Endothelial cell of umbilical vein (primary cell): ENCODE measurements at regions not wholly inside any gene's neighbourhood (a gene's known extent, or its start where the extent isn't known, plus 50 kb on each side); places are given as distances from the start of the nearest gene placed in this dataset.

ENCODE experiments used
- BruUV-seq: library from RNA; stranded (reverse); fragments of 400-500 nt; replicated peaks from 2 replicates; lab custom pipeline; 2021; lab: Mats Ljungman, UMichigan
- CTCF ChIA-PET: fragments of 300-600, 350-600 bp; sonication (Branson Sonifier 250); formaldehyde crosslinking; loops from one replicate; lab custom pipeline; 2021; ENCODE audit warnings: antibody characterized with exemption, inconsistent platforms; lab: Charles Lee
- POLR2A ChIA-PET: fragments of 300-600, 350-600 bp; sonication (Branson Sonifier 250); formaldehyde crosslinking; loops from one replicate; lab custom pipeline; 2021; ENCODE audit warnings: antibody characterized with exemption, inconsistent platforms; lab: Charles Lee
- DNase-seq: peaks from one replicate; pipeline ENCODE4 v3.0.0-alpha.2; 2011; ENCODE audit warnings: low read depth, low spot score
- FAIRE-seq: peaks from 2 replicates; lab custom pipeline; 2011; peaks lifted over from hg19 to GRCh38; lab: Jason Lieb, UNC
- H2AFZ ChIP-seq: 2 replicates; pipeline ENCODE4 v1.6.0; 2012; ENCODE audit warnings: low read depth, low read length, control low read depth, inconsistent platforms
- H3K27ac ChIP-seq: 2 replicates; pipeline ENCODE4 v1.5.1; 2011; ENCODE audit warnings: low read depth, mild to moderate bottlenecking, control low read depth, low read length, moderate library complexity; ENCODE audit not compliant: insufficient read depth
- H3K27me3 ChIP-seq, 2 experiments: 2 replicates each; pipeline versions ENCODE4 v1.6.0 to v1.6.1; 2011; ENCODE audit warnings: low read length in 2 of 2, mixed read lengths in 1 of 2; ENCODE audit not compliant: control insufficient read depth in 2 of 2, insufficient read depth in 2 of 2
- H3K36me3 ChIP-seq, 2 experiments: 2 replicates in 1 of 2; 3 replicates in 1 of 2; pipeline ENCODE4 v1.5.1; 2011; ENCODE audit warnings: low read length in 2 of 2, mild to moderate bottlenecking in 1 of 2, moderate library complexity in 1 of 2; ENCODE audit not compliant: control insufficient read depth in 2 of 2, insufficient read depth in 2 of 2; ENCODE audit errors: extremely low read depth in 1 of 2
- H3K4me1 ChIP-seq: 3 replicates; pipeline ENCODE4 v1.5.1; 2011; ENCODE audit warnings: mild to moderate bottlenecking, low read length; ENCODE audit not compliant: control insufficient read depth, insufficient read depth; ENCODE audit errors: extremely low read depth
- H3K4me2 ChIP-seq: 2 replicates; pipeline ENCODE4 v1.6.1; 2011; ENCODE audit warnings: low read length, control low read depth, mixed read lengths; ENCODE audit not compliant: insufficient read depth
- H3K4me3 ChIP-seq, 3 experiments: fragments of 200-600 bp in 1 of 3; sonication (generic), shearing (Covaris generic) in 1 of 3; replicated peaks in 1 of 3; 2 replicates each; pipeline ENCODE4 v1.5.1; 2011 to 2016; ENCODE audit warnings: control low read depth in 3 of 3, low read length in 3 of 3, mild to moderate bottlenecking in 2 of 3, inconsistent platforms in 1 of 3, low read depth in 1 of 3, moderate library complexity in 1 of 3; ENCODE audit not compliant: insufficient read depth in 1 of 3
- H3K79me2 ChIP-seq: 2 replicates; pipeline ENCODE4 v1.6.0; 2012; ENCODE audit warnings: low read length, inconsistent platforms; ENCODE audit not compliant: control insufficient read depth, insufficient read depth
- H3K9ac ChIP-seq: replicated peaks from 2 replicates; pipeline ENCODE3; 2011; ENCODE audit warnings: low read length, control low read depth; ENCODE audit not compliant: insufficient read depth; ENCODE audit errors: extremely low read depth
- H3K9me1 ChIP-seq: replicated peaks from 3 replicates; pipeline ENCODE4 v1.6.0; 2011; ENCODE audit warnings: mild to moderate bottlenecking, low read length; ENCODE audit not compliant: control insufficient read depth, insufficient read depth; ENCODE audit errors: extremely low read depth
- H3K9me3 ChIP-seq: replicated peaks from 2 replicates; pipeline ENCODE4 v1.5.1; 2012; ENCODE audit warnings: low read length, inconsistent platforms; ENCODE audit not compliant: control insufficient read depth, insufficient read depth
- H4K20me1 ChIP-seq: replicated peaks from 2 replicates; pipeline ENCODE3; 2011; ENCODE audit warnings: mild to moderate bottlenecking, low read length; ENCODE audit not compliant: control insufficient read depth, insufficient read depth; ENCODE audit errors: extremely low read depth
- EZH2 ChIP-seq: IDR thresholded peaks from 2 replicates; pipeline ENCODE4 v1.6.1; 2012; ENCODE audit warnings: borderline replicate concordance, low read depth, mild to moderate bottlenecking, moderate library complexity, low read length, inconsistent platforms; ENCODE audit not compliant: severe bottlenecking
- FOS ChIP-seq: IDR thresholded peaks from 2 replicates; pipeline ENCODE4 v1.6.1; 2011; ENCODE audit warnings: mild to moderate bottlenecking, low read length, moderate library complexity, borderline replicate concordance; ENCODE audit not compliant: insufficient read depth
- GATA2 ChIP-seq: IDR thresholded peaks from 2 replicates; pipeline ENCODE4 v1.7.0; 2011; ENCODE audit warnings: low read depth, mild to moderate bottlenecking, moderate library complexity, mixed read lengths, low read length; ENCODE audit not compliant: insufficient read length, insufficient read depth
- JUN ChIP-seq: IDR thresholded peaks from 2 replicates; pipeline ENCODE4 v1.6.1; 2011; ENCODE audit warnings: borderline replicate concordance, low read depth; ENCODE audit not compliant: insufficient read length, insufficient read depth
- MYC ChIP-seq: IDR thresholded peaks from one replicate; pipeline ENCODE4 v1.6.1; 2011; ENCODE audit warnings: mild to moderate bottlenecking, low read depth, low read length
- POLR2A ChIP-seq: IDR thresholded peaks from 2 replicates; pipeline ENCODE4 v1.6.1; 2012; ENCODE audit warnings: low read depth, mild to moderate bottlenecking, control low read depth, low read length
- dilution Hi-C: fragments of 300-500 bp; cut with MboI; formaldehyde crosslinking; loops from one replicate; pipeline ENCODE4 v1.15.0; 2019; ENCODE audit warnings: low sequenced_read_pairs; ENCODE audit not compliant: extremely low pct_ligation_motif_present
- intact Hi-C: fragments of 100-400 bp; cut with micrococcal nuclease; formaldehyde crosslinking; loops from one replicate; pipeline ENCODE4 v1.10.0; 2022
- TF ChIP-seq, protein P1 (sequence below), 2 donors: IDR thresholded peaks; 1 replicate in 1 of 2; 2 replicates in 1 of 2; pipeline ENCODE4 v1.5.1; 2011; ENCODE audit warnings: low read length in 2 of 2, mild to moderate bottlenecking in 2 of 2, moderate library complexity in 2 of 2, control low read depth in 1 of 2, inconsistent platforms in 1 of 2, low read depth in 1 of 2; ENCODE audit not compliant: insufficient read depth in 1 of 2; ENCODE audit errors: extremely low read depth in 1 of 2

DNA sequence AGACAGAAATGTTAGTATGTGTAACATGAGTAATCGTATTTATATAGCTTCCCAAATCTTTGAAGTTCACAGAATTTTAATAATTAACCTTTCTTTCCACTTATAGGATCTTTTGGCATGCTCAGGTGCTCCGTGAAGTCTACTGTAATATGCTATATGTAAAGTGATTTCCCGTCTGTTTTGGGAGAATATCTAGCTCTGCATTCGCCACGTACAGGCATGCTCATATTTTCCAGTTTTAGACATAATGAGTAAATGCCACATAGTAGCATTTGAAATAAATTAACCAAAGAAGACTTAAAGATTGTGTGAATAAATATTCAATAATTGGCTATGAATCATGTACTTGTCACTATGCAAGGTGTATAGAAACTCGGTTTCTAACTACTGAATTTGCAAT, 189.0 kb upstream of the CSNK1A1L start:
- no peak for DNase-seq
- Histone ChIP-seq H3K4me3 (no peak overlapping the region), H3K79me2 (no peaks in the 10 kb centered on the region), H3K9me1 (no peaks in the 10 kb centered on the region), H3K36me3 (no peaks in the 10 kb centered on the region), H3K27ac (no peak overlapping the region), H3K27me3 (no peaks in the 10 kb centered on the region), H2AFZ (no peak overlapping the region), H3K4me2 (no peak overlapping the region), H3K9me3 (no peaks in the 10 kb centered on the region), H3K9ac (no peak overlapping the region), H3K4me1 (no peaks in the 10 kb centered on the region), H4K20me1 (no peaks in the 10 kb centered on the region)
- no peak for FAIRE-seq
- intact Hi-C loops (no loop called here), dilution Hi-C loops (no loop called here)
- ChIA-PET CTCF (no interaction called here), POLR2A (no interaction called here)
- no TSS peak for BruUV-seq
- TF ChIP-seq EZH2: no peak
- no peak for TF ChIP-seq MYC
- TF ChIP-seq, protein P1, sequence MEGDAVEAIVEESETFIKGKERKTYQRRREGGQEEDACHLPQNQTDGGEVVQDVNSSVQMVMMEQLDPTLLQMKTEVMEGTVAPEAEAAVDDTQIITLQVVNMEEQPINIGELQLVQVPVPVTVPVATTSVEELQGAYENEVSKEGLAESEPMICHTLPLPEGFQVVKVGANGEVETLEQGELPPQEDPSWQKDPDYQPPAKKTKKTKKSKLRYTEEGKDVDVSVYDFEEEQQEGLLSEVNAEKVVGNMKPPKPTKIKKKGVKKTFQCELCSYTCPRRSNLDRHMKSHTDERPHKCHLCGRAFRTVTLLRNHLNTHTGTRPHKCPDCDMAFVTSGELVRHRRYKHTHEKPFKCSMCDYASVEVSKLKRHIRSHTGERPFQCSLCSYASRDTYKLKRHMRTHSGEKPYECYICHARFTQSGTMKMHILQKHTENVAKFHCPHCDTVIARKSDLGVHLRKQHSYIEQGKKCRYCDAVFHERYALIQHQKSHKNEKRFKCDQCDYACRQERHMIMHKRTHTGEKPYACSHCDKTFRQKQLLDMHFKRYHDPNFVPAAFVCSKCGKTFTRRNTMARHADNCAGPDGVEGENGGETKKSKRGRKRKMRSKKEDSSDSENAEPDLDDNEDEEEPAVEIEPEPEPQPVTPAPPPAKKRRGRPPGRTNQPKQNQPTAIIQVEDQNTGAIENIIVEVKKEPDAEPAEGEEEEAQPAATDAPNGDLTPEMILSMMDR (IDR thresholded peaks at IDR 0.05; ENCODE audit: extremely low read depth in 1 of 2, insufficient read depth in 1 of 2, low read depth in 1 of 2, low read length in 2 of 2): no peak

DNA sequence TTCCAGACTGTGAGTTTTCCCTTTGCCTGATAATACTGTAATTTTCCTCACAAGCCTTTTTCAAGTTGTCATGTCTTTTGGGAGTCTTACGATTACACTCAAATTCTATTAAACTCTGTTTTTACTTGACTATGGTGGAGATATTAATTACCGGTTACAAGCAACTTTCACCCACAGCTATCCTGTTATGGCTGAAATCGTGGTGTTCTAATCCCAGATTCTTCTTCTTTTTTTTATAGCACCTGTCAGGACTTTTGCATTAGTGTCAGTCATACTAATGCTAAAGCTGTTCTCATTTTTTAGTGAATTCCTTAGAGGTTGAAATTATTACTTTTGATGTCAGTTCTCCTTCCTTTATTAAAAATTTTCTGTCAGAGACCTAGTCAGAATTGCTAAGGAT, 187.8 kb upstream of the CSNK1A1L start:
- no TSS peak for BruUV-seq
- Histone ChIP-seq H3K79me2 (no peaks in the 10 kb centered on the region), H3K36me3 (no peaks in the 10 kb centered on the region), H3K9me1 (no peaks in the 10 kb centered on the region), H2AFZ (no peak overlapping the region), H3K9ac (no peak overlapping the region), H4K20me1 (no peaks in the 10 kb centered on the region), H3K27ac (no peak overlapping the region), H3K4me3 (no peak overlapping the region), H3K27me3 (no peaks in the 10 kb centered on the region), H3K9me3 (no peaks in the 10 kb centered on the region), H3K4me2 (no peak overlapping the region), H3K4me1 (peaks cover under 1% of the 10 kb centered on the region)
- TF ChIP-seq POLR2A: no peak
- TF ChIP-seq GATA2: no peak
- no peak for TF ChIP-seq MYC
- TF ChIP-seq JUN: no peak
- no peak for TF ChIP-seq FOS
- FAIRE-seq (no peak), DNase-seq (no peak)
- ChIA-PET CTCF (interaction anchor here (0.8 kb wide), 1 partner anchor 83 kb away, joined by 3 read pairs; no protein-coding TSS in a partner anchor), POLR2A (no interaction called here)
- intact Hi-C loops (no loop called here), dilution Hi-C loops (no loop called here)
